Choroid plexus epithelial cell (primary cell): ENCODE measurements at regions not wholly inside any gene's neighbourhood (a gene's known extent, or its start where the extent isn't known, plus 50 kb on each side); places are given as distances from the start of the nearest gene placed in this dataset.
"Not testable (repeated sequence)": the region's sequence is repeated elsewhere in the genome, so short reads cannot be mapped to it uniquely, and the experiment has no call there.

Experiments used
- DNase-seq: peaks from one replicate; pipeline ENCODE4 v3.0.0-alpha.2; 2010; ENCODE audit warnings: low read depth
- H3K4me3 ChIP-seq: 2 replicates; pipeline ENCODE4 v1.5.1; 2011; ENCODE audit warnings: low read depth, mild to moderate bottlenecking, control low read depth, low read length, moderate library complexity
- TF ChIP-seq, protein P1 (sequence below): conservative IDR thresholded peaks from 2 replicates; pipeline ENCODE4 v1.5.1; 2011; ENCODE audit warnings: low read depth, mild to moderate bottlenecking, control low read depth, inconsistent platforms, low read length, moderate library complexity

DNA sequence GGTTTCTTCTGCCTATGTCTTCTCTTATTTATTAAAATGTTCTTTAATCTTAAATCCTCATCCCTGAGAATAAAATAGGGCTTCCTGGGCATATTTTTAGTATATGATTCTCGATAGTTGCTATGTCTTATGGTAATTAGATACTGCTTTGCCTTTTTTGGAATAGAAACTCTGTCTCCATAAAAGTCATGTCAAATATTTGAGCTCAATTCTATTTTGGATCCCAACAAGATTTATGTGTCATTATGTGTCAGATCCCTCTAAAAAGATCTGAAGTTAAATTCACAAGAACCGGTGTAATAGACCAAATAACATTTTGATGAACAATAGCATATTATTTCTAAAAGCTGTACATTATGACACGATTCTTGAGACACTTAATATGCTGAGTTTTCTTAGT lies 312.5 kb upstream of the PDE3A start:
- no peak for DNase-seq
- TF ChIP-seq, protein P1, sequence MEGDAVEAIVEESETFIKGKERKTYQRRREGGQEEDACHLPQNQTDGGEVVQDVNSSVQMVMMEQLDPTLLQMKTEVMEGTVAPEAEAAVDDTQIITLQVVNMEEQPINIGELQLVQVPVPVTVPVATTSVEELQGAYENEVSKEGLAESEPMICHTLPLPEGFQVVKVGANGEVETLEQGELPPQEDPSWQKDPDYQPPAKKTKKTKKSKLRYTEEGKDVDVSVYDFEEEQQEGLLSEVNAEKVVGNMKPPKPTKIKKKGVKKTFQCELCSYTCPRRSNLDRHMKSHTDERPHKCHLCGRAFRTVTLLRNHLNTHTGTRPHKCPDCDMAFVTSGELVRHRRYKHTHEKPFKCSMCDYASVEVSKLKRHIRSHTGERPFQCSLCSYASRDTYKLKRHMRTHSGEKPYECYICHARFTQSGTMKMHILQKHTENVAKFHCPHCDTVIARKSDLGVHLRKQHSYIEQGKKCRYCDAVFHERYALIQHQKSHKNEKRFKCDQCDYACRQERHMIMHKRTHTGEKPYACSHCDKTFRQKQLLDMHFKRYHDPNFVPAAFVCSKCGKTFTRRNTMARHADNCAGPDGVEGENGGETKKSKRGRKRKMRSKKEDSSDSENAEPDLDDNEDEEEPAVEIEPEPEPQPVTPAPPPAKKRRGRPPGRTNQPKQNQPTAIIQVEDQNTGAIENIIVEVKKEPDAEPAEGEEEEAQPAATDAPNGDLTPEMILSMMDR = no peak
- no peak overlapping the region for H3K4me3 ChIP-seq

DNA sequence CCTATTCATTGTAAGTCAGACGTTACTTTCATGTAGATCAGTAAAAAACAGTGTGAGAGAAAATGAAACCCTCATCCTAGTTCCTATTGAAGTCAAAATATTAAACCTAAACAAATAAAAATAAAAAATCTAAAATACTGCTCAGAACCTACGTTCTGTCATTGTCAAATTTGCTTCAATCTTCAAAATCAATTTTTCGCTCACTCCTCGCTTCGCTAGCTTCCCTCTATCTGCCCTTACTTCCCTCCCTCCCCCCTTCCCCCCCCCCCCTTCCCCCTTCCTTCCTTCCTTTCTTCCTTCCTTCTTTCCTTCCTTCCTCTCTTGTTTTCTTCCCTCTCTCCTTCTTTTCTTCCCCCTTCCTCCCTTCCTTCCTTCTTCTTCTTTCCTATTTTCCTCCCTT lies 310.9 kb upstream of the PDE3A start:
- no peak overlapping the region for H3K4me3 ChIP-seq
- no peak for DNase-seq
- TF ChIP-seq, protein P1 = no peak

DNA sequence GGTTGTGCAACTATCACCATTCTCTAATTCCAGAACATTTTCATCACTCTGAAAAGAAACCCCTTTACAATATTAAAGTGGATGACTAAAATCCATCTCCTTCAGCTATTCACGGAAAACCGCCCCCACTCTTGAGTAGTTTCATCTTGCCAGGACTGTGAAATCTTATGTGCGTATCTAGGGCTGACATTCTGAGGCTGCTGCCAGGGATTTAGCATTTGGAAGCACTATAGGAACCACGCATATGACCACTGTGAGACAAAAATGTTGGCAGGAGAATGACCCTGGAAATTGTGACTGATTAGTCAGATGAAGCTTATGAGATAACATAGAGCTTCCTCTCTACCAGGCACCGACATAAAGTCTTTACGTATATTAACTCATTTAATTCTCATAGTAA lies 305.2 kb upstream of the PDE3A start:
- TF ChIP-seq, protein P1 = no peak
- DNase-seq = peak; percentile 54
- no peak overlapping the region for H3K4me3 ChIP-seq

DNA sequence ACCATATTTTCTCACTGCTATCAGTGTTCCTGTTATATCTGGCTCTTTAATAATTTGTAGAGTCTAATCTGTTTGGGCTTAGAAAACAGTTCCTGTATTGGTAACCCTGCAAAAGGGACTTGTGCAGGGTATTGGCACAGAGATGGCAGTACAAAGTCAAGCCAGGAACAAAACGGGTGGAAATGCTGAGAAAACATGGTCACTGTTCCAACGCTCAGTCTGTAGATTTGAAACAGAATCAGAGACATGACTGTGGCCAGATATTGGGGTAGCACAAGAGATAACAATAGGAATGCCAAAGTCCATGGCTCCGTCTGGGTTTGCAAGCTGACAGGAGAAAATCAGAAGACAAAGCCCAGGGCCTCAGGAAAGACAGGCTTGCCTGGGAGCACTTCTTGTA lies 290.7 kb upstream of the PDE3A start:
- TF ChIP-seq, protein P1 = no peak
- no peak overlapping the region for H3K4me3 ChIP-seq
- DNase-seq = no peak

DNA sequence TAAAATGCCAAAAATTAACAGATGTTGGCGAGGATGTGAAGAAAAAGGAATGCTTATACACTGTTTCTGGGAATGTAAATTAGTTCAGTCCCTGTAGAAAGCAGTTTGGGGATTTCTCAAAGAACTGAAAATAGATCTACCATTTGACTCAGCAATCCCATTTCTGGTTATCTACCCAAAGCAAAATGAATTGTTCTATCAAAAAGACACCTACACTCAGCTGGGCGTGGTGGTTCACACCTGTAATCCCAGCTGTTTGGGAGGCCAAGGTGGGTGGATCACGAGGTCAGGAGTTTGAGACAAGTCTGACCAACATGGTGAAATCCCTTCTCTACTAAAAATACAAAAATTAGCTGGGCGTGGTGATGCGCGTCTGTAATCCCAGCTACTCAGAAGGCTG lies 279.3 kb upstream of the PDE3A start:
- TF ChIP-seq, protein P1 = no peak
- no peak overlapping the region for H3K4me3 ChIP-seq
- no peak for DNase-seq

DNA sequence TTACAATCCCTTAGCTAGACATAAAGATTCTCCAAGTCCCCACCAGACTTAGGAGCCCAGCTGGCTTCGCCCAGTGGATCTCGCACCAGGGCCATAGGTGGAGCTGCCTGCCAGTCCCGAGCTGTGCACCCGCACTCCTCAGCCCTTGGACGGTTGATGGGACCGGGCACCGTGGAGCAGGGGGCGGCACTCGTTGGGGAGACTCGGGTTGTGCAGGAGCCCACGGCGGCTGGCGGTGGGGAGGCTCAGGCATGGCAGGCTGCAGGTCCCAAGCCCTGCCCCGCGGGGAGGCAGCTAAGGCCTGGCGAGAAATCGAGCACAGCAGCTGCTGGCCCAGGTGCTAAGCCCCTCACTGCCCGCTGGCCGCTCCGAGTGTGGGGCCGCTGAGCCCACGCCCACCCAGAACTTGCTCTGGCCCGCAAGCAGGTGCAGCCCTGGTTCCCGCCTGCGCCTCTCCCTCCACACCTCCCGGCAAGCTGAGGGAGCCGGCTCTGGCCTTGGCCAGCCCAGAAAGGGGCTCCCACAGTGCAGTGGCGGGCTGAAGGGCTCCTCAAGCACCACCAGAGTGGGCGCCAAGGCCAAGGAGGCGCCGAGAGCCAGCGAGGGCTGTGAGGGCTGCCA lies 275.0 kb upstream of the PDE3A start:
- not testable (repeated sequence) for DNase-seq, H3K4me3 ChIP-seq

DNA sequence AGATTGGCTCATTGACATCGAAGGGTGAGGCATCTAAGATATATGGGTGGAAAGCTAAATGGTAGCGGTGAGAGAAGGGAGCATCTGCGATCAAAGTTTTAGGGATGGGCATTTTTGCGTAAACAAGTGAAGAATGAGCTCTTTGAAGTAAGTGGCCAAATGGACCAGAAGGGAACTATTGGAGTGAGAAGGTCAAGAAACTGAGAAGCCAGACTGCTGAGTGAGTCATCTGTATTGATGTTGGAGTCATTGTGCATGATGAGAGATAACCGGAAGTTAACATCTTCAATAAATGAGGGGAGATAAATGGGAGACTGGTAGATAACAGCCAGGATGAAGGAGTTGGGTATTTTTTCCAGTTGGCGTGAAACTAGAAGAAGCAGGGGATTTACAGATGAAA lies 271.9 kb upstream of the PDE3A start:
- TF ChIP-seq, protein P1 = no peak
- H3K4me3 ChIP-seq = no peak overlapping the region
- DNase-seq = no peak
